HG02642 (cell line): ENCODE measurements at regions not wholly inside any gene's neighbourhood (a gene's known extent, or its start where the extent isn't known, plus 50 kb on each side); places are given as distances from the start of the nearest gene placed in this dataset.
"Not testable (repeated sequence)": the region's sequence is repeated elsewhere in the genome, so short reads cannot be mapped to it uniquely, and the experiment has no call there.

Experiments used
- ATAC-seq: cut with Tn5 transposase; IDR thresholded peaks from one replicate; pipeline ENCODE4 v1.9.1; 2021; ENCODE audit warnings: mild to moderate bottlenecking; ENCODE audit not compliant: unreplicated experiment, poor library complexity

GRCh38 chr4:189850239-189850856 is 90.3 kb upstream of the FRG1 start:
- peak; percentile 76 for ATAC-seq

- ATAC-seq: peak; percentile 57
Observed at GRCh38 chr4:189858435-189858834, 82.2 kb upstream of the FRG1 start.

GRCh38 chr4:189861101-189861500 is 79.6 kb upstream of the FRG1 start:
- no peak for ATAC-seq

GRCh38 chr4:189869236-189869635 is 71.4 kb upstream of the FRG1 start:
- ATAC-seq: no peak

GRCh38 chr4:189870511-189871234 is 70.0 kb upstream of the FRG1 start:
- ATAC-seq: no peak

- no peak for ATAC-seq
Observed at GRCh38 chr4:189874591-189874990, 66.1 kb upstream of the FRG1 start.

GRCh38 chr4:189881190-189881589 is 59.5 kb upstream of the FRG1 start:
- ATAC-seq: not testable (repeated sequence)

- ATAC-seq: not testable (repeated sequence)
Observed at GRCh38 chr4:189888407-189888806, 52.3 kb upstream of the FRG1 start.
